ENCODE measurements at regions not wholly inside any gene's neighbourhood (a gene's known extent, or its start where the extent isn't known, plus 50 kb on each side); places are given as distances from the start of the nearest gene placed in this dataset.

DNA sequence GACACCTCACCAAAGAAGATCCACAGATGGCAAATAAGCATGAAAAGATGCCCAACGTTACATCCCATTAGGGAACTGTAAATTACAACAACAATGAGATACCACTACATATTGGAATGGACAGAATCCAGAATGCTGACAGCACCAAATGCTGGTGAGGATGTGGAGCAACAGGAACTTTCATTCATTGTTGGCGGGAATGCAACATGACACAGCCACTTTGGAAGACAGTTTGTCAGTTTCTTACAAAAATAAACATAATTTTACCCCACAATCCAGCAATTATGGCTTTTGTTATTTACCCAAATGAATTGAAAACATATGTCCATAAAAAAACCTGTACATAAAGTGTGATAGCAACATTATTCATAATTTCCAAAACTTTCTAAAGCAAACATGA is 176.8 kb downstream of the C7orf25 start:
- in situ Hi-C loops (cut with HindIII; ENCODE audit: low sequenced_read_pairs), result no loop called here
- TF ChIP-seq, protein P1, sequence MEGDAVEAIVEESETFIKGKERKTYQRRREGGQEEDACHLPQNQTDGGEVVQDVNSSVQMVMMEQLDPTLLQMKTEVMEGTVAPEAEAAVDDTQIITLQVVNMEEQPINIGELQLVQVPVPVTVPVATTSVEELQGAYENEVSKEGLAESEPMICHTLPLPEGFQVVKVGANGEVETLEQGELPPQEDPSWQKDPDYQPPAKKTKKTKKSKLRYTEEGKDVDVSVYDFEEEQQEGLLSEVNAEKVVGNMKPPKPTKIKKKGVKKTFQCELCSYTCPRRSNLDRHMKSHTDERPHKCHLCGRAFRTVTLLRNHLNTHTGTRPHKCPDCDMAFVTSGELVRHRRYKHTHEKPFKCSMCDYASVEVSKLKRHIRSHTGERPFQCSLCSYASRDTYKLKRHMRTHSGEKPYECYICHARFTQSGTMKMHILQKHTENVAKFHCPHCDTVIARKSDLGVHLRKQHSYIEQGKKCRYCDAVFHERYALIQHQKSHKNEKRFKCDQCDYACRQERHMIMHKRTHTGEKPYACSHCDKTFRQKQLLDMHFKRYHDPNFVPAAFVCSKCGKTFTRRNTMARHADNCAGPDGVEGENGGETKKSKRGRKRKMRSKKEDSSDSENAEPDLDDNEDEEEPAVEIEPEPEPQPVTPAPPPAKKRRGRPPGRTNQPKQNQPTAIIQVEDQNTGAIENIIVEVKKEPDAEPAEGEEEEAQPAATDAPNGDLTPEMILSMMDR (IDR thresholded peaks at IDR 0.05; ENCODE audit: low read depth, low read length), result no peak
- DNase-seq (ENCODE audit: low read depth, low spot score), result no peak
- H3K4me3 ChIP-seq (ENCODE audit: low read depth, low read length), result no peak overlapping the region

DNA sequence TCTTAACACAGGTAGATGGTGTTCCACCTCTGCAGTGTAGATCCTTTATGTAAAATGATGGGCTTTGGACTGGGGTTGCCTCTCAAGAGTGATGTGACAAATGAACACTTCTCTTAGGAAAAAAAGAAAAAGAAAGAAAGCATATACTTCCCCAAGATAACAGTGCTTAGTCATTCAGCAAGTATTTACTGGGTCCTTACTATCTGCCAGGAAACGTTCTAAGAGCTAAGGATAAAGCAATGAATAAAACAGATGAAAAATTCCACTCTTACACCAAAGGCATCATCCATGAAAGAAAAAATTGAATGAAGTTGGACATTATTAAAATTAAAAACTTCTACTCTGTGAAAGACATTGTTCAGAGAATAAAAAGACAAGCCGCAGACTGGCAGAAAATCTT is 177.3 kb downstream of the C7orf25 start:
- no peak overlapping the region for H3K4me3 ChIP-seq (ENCODE audit: low read depth, low read length)
- DNase-seq (ENCODE audit: low read depth, low spot score), result peak; percentile 27
- in situ Hi-C loops (cut with HindIII; ENCODE audit: low sequenced_read_pairs), result no loop called here
- TF ChIP-seq, protein P1 (IDR thresholded peaks at IDR 0.05; ENCODE audit: low read depth, low read length), result no peak

DNA sequence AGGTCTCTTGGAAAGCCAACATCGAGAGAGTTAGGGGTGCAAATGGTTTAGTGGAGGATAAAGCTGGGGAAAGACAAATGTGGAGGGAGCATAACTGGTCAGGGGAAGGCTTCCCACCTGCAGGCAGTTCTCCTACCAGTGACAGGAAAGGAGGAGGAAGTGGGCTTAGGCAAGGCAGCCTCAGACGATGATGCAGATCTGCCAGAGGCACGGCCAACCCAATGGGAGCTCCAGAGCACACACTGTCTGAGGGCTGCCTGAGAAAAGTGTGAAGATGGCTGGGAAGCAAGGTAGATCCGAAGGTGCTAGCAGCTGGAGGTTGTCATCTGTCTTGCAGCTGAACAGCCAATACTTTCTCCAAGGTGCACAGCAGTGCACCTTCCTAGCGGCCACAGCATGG is 178.8 kb downstream of the C7orf25 start:
- no peak for DNase-seq (ENCODE audit: low read depth, low spot score)
- H3K4me3 ChIP-seq (ENCODE audit: low read depth, low read length), result no peak overlapping the region
- in situ Hi-C loops (cut with HindIII; ENCODE audit: low sequenced_read_pairs), result no loop called here
- TF ChIP-seq, protein P1 (IDR thresholded peaks at IDR 0.05; ENCODE audit: low read depth, low read length), result no peak

- DNase-seq (ENCODE audit: low read depth, low spot score), result no peak
- TF ChIP-seq, protein P1 (IDR thresholded peaks at IDR 0.05; ENCODE audit: low read depth, low read length), result no peak
- in situ Hi-C loops (cut with HindIII; ENCODE audit: low sequenced_read_pairs), result no loop called here
These were observed 181.3 kb downstream of the C7orf25 start for GRCh38 chr7:42730586-42730985.

GRCh38 chr7:42729053-42729765 is 182.7 kb downstream of the C7orf25 start:
- in situ Hi-C loops (cut with HindIII; ENCODE audit: low sequenced_read_pairs), result no loop called here
- no peak for DNase-seq (ENCODE audit: low read depth, low spot score)
- TF ChIP-seq, protein P1 (IDR thresholded peaks at IDR 0.05; ENCODE audit: low read depth, low read length), result no peak
- no peak overlapping the region for H3K4me3 ChIP-seq (ENCODE audit: low read depth, low read length)

More at GRCh38 chr7:42730586-42730985, 181.3 kb downstream of the C7orf25 start:
- H3K4me3 ChIP-seq (ENCODE audit: low read depth, low read length), result no peak overlapping the region

- H3K4me3 ChIP-seq (ENCODE audit: low read depth, low read length), result no peak overlapping the region
- no peak for DNase-seq (ENCODE audit: low read depth, low spot score)
- in situ Hi-C loops (cut with HindIII; ENCODE audit: low sequenced_read_pairs), result no loop called here
- TF ChIP-seq, protein P1 (IDR thresholded peaks at IDR 0.05; ENCODE audit: low read depth, low read length), result no peak
These were observed 184.4 kb downstream of the C7orf25 start for GRCh38 chr7:42727451-42727850.

Measured in astrocyte of the spinal cord (primary cell).